GM21529 (cell line): ENCODE measurements at regions not wholly inside any gene's neighbourhood (a gene's known extent, or its start where the extent isn't known, plus 50 kb on each side); places are given as distances from the start of the nearest gene placed in this dataset.
"Not testable (repeated sequence)": the region's sequence is repeated elsewhere in the genome, so short reads cannot be mapped to it uniquely, and the experiment has no call there.

ENCODE experiments used
- ATAC-seq: cut with Tn5 transposase; IDR thresholded peaks from one replicate; pipeline ENCODE4 v1.9.1; 2021; ENCODE audit not compliant: unreplicated experiment

DNA sequence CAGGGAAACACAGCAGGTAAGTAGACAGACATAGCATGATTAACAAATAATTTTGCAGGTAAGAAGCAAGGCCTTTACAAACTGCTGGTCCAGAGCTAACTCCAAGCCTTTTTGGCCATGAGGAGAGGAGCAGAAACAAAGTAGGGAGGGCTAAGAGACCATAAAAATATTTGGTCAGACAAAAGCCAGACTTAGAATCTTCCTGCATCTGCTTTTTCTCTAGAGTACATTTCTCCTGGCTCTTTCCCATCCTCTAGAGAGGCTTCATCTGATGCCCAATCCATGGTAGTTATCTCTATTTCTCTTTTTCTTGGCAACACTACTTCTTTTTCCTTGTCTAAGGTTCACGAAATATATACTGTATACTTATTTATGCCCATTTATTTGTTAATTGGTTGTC lies 577.1 kb downstream of the PIK3C3 start:
- ATAC-seq, result no peak

DNA sequence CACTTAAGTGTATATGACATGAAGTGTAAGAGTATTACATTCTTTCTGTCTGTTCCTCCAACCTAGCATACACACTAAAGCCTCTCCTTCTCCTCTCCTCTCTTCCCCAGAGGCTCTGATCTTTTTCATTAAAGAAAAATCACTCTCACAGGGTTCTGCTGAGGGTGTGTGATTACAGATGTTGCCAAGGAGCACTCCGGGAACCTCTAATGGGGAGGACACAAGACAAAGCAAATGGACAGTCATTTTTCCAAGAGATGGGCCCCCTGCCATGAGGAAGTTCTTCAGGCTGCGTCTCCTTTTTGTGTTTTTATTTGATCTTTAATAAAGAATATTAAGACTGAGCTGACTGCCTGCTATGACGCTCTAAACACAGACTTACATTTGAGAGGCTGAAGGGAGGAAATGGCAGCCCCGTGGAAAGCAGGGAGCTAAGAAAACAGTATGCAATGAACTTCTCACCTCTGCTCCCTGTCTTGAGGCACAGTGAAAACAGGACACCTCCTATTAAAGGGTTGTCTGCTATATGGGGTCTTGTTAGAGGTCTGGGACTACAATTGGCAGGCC lies 578.1 kb downstream of the PIK3C3 start:
- no peak for ATAC-seq

DNA sequence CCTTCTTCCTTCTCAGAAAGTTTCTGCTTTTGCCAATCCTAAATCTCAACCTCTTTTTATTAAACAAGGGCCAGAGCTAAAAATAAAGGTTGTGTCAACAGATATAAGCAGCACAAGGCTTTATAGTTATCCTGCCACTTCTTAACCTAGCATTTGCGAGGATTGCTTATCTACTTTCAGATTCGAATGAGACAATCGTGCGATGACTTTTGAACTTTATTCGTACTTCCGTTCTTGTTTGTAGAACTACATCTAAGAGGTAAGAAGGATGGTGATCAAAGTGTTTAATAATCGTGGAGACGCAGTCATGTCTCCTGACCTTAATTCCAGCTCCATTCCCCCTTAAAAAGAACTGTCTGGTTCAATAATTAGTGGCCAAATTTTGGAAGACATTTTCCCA lies 578.6 kb downstream of the PIK3C3 start:
- no peak for ATAC-seq

DNA sequence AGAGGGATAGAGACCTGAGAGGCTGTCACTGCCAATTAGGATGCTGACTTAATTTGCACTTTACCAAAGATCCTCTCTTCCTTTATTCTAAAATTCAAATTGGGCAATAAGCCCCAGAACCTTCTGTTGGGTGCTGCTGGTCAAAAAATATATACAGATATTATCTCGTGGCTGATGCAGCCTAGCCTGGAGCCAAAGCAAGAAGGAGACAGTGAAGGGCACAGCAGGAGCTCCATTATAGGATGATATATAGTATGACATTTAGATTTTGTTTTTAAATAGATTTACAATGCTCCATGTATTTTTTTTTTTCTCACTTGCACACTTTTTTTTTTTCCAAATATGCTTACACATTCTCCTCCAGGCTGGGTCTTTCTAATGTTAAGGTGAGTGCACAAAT lies 579.3 kb downstream of the PIK3C3 start:
- ATAC-seq, result no peak

DNA sequence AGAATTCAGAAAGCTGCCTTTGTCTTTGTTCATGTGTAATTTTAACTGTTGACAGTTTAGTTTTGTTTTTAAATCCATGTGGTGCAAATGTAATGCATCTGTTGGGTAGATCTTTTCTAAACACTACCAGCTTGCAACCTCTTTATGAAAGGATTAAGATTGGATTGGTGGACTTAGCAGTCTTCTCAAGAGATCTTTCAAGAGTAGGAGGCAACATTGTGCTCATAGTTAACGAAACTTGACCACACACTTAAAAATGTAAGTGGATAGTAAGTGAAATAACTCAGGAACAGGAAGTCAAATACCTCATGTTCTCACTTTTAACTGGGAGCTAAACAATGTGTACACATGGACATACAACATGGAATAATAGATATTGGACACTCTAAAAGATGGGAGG lies 579.0 kb downstream of the RIT2 start:
- no peak for ATAC-seq

DNA sequence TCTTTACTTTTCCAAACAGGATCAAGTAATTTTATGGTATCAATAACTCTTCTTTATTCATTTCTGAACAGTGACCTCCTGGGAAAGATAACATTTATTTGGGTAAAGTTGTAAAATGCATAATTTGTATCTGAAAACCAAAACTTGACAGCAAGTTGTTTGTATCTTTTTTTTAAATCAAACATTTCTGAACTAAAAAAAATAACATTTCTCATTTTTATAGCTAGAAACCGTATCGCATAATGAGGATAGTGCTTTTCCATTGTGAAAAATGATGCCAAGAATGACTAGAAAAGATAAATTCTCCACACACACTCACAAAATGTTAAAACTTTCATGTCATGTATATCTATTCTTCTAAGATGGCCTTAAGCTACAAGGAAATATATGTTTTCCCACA lies 578.2 kb downstream of the RIT2 start:
- no peak for ATAC-seq

DNA sequence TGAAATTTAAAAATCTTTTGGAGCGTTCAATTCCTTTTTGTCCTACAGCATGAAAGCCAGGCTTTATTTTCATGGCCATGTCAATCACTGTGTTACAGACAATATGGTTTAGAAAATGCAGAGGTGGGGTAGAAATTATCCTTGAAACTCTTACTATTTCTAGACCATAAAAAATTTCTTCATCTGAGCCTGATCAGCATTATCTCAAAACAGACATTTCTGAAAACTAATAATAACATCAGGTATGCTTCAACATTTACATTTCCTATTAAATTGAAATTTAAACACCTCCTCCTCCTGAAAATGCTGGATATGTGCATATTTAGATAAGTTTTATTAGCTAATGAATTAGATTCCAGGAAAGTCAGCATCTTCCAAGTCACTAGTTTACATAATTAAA lies 570.6 kb downstream of the RIT2 start:
- no peak for ATAC-seq

DNA sequence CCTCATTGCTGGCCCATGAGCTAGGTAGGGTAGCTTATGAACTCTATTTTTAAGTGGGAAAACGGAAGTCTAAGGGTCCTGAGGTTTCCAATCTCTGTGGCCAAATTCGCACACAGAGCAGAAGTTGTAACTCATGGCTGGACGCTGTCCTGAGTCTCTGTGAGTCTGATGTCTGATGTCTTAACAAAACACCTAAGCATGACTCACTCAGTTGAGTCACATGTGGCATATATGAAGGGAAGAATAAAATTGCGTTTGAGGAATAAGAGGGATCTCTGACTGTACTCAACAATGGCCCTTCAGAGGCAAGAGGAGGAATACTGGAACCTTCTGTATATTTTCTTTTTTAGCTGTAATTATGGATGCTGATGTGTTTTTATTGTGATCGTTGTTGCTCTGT lies 569.7 kb downstream of the RIT2 start:
- ATAC-seq, result no peak

DNA sequence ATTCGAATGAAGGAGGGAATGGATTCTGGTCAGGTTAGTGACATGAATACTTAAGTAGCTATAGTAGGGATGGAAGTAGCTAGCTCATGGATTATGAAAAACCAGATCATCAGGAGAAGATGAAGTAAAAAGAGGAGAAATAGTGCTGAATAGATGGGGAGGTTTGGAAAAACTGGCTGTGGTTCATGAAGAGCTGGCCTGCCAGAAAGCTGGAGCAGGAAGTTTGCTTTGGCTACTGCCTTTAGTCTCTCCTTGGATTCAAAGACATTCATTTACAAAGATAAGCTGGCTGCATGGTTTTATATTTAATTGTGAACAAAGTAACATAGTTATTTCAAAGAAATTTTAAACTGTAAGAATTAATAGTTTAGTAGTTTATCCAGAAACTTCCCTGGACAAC lies 567.0 kb downstream of the RIT2 start:
- no peak for ATAC-seq

DNA sequence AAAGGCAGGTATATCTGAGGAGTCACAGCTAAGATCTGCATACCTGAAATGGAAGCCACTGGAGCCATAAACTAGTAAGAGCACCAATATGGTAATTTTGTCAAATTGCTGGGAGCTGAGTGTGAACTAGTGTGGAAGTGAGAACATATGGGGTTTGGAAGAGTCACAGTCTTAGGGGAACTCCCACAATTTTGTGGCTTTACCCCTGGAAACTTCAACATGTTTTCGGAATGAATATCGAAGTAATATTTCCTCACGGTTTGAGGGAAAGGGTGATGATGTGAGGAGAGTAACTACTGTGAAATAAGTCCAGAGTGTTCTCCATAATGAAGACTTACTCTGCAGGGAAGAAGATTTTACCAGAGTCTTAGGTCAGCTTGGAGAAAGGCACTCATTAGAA lies 565.9 kb downstream of the RIT2 start:
- ATAC-seq, result no peak

DNA sequence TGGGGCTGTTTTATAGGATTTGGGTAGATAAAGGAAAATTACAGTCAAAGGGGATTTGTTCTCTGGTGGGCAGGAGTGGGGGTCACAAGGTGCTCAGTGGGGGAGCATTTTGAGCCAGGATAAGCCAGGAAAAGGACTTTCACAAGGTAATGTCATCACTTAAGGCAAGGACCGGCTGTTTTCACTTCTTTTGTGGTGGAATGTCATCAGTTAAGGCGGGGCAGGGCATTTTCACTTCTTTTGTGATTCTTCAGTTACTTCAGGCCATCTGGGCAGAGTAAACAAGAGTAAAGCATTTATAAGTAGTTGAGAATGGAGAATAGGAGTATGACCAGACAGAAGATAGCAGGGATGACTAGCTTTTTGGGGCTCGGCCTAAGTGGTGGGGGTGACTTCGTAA lies 562.9 kb downstream of the RIT2 start:
- ATAC-seq, result not testable (repeated sequence)

DNA sequence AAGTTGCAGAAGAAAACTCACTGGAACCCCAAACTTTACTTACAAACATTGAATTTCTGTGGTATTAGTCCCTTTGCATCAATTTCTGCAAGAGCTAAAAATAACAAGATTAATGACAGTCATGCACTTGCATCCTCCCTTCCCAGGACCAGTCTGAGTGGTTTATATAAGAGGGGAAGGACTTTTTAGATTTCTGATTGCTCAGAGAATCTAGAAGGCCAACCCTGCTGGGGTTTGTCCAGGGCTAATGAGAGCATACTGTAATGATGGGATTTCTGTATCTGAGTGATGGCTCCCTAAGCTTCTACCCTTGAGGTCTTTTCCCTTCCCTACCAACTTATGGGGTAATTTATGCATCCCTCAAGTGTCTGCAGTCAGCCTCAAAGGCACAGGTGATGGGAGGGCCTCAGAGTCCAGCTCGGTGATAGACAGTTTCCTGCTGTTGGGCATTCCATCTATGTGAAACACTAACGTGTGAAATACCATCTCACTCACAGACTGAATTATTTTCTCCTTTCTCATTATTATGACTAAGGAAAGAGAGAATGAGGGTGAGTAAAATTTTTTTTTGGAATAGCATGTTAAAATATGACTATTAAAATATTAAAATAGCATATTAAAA lies 556.3 kb downstream of the RIT2 start:
- no peak for ATAC-seq

DNA sequence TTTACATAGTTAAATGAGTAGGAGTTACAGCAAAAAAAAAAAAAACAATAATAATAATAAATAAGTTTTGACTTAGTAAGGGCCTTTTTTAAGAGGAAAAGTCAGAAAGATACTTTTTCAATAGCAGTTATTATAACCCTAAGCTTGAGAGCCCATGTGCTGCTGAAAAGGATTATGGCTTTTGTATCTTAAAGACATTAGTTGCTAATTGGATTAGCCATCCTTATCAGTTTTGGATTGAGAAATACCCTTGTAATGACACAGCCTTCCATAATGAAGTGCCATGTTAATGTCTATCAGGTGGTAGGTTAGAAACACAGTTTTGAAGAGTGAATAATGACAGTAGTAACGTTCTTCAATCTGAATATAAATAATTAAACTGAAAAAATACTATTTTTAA lies 554.0 kb downstream of the RIT2 start:
- no peak for ATAC-seq

DNA sequence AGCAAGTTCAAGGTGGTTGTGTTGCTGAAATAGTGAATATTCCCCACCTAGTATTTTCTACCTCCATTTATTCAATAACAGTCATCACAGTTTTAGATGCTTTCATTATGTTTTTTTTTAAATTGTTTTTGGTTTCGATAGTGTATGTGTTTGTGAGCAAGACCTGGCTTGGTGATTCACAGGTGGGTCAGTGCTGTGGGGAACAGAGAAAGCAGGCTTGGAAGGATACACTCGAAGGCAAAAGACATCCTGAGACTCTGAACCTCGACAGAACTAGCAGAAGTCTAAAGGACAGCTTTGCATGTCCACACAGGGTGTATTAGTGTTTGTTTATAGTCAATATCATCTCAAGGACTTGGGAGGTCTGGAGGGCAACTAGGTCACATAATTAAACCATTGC lies 551.5 kb downstream of the RIT2 start:
- ATAC-seq, result no peak

DNA sequence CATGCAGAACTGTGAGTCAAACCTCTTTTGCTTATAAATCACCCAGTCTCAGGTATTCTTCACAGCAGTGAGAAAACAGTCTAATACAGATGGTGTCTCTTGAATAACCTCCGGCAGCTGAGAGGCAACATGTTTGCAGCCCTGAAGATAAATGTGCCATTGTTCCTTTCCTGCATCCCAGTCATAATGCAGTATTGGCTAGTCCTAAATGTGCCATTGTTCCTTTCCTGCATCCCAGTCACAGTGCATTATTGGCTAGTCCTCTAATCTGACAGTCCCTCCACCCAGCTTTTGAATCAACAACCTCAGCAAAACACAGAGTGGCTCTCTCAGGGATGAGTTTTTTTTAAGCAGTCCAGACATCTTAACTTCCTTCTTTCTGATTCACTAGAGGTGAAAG lies 550.7 kb downstream of the RIT2 start:
- ATAC-seq, result no peak

DNA sequence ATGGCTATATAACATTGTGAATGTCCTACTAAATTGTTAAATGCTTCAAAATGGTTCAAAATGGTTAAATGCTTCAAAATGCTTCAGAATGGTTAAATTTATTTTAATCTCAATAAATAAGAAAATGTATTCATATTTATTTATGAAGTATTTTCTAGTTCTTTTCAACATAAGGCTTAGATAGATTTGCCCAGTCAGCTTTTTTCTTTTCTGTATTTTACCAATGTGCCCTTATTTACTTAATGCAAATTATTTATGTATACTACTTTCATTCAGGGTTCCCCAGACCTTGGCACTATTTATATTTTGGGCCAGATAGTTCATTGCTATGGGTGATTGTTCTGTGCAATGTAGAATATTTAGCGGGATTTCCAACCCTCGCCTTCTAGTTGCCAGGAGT lies 546.7 kb downstream of the RIT2 start:
- no peak for ATAC-seq

DNA sequence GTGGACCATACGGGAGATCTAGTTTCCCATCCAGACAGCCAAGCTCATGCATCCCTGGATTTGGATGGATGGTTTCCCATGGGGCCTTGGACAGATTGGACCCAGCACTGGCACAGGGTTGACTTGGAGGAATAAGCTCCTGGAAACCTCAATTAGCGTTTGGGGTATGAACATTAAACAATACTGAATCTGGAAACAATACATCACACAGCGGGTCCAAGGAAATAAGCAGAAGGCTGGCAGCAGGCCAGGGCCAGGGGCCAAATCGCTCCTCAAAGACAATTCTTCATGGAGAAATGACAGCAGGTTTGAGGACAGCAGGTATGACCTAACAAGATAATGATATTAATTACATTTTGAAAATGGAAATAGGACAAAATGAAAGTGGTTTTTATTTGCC lies 540.6 kb downstream of the RIT2 start:
- no peak for ATAC-seq

DNA sequence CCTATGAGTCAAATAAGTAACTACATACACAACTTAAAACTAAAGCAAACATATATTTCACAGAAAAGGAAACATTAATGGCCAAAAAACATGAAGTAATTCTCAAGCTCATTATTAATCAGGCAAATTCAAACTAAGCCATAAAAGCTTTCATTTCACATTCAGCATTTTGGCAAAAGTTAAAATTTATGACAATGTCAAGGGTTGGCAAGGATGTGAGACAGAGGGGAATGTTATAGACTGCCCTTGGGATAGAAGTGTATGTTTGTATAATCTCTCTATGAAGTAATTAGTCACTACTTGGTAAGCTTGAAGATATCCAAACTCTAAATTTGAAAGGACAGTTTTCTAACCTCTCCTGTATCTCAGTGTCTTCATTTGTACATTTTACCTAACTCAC lies 539.4 kb downstream of the RIT2 start:
- no peak for ATAC-seq

DNA sequence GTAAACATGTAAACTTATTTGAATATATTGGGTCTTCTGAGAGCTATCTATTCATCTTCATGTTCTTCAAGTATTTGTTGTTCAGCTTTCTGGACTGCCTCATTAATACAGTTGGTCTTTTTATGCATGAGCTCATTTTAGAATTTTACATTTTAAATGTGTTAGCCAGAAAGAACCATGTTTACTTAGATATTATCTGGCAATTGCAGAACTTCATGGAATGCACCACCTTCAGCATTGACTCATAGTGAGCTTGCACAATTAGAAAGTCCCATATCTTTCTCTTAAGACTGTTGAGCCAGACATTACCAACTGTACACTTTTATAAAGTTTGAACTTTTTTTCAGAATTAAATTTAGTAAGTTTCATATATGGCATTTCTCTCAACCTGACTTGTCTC lies 536.7 kb downstream of the RIT2 start:
- no peak for ATAC-seq

DNA sequence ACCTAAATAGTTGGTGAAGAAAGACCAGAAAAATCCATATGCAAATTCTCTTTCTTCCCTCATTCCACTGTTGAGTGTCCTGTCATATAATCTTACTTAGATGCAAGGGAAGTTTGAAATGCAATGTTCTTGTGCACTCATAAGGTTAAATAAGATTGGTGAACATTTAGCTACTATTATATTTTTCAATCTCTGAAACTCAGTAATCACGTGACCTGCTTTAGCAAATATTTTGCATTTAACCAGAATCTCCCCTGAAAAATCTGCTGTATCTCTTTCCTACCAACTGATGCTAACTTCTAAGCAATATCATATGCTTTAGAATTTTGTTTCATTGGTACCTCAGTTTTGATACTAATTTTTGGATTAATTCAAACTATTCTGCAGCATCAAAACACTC lies 533.2 kb downstream of the RIT2 start:
- no peak for ATAC-seq

DNA sequence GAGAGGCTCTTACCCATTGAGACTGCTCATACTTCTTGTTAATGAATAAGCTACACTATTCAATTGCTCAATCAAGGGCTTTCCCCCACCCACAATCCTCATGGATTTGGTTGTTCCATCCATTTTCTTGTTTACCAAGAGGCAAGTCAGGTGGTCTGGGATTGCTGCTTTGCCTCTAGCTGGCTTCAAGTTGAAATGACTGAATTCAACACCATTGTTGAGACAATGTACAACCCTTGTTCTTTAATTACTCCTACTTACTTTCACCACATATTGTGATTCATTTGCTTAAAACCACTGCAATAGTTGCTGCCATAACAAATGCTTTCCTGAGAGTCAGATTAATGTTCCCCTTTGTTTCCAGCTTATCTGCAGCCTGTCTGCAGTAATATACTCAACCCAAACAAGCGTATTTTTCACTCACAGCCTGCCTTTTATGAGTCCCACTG lies 532.2 kb downstream of the RIT2 start:
- no peak for ATAC-seq

DNA sequence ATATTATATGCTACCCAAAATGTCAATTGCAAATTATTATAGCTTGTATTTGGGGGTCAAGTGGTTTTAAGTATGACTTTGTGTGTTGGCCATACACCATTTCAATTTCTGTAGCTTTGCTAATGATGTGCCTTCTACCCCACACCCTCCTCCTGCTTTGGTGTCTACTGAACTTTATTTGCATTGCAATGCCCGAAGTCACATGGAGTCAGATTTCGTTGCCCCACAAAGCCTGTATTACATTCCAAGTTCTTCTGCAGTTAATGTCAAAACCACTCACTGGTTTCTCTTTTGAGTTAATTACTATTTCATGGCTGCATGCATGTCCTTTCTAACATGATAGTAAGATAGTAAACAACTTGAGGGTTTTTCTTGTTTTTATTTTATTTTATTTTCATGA lies 528.9 kb downstream of the RIT2 start:
- no peak for ATAC-seq

DNA sequence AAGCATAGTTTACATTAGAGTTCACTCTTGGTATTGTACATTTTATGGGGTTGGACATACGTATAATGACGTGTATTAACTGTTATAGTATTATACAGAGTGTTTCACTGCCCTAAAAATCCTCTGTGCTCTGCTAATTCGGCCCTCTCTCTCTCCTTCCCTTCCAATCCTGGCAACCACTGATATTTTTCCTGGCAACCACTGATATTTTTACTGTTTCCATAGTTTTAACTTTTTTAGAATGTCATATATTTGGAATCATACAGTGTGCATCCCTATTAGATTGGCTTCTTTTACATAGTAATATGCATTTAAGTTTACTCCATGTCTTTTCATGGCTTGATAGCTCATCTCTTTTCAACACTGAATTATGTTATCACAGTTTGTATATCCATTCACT lies 526.7 kb downstream of the RIT2 start:
- no peak for ATAC-seq
